ENCODE measurements at regions not wholly inside any gene's neighbourhood (a gene's known extent, or its start where the extent isn't known, plus 50 kb on each side); places are given as distances from the start of the nearest gene placed in this dataset.

DNA sequence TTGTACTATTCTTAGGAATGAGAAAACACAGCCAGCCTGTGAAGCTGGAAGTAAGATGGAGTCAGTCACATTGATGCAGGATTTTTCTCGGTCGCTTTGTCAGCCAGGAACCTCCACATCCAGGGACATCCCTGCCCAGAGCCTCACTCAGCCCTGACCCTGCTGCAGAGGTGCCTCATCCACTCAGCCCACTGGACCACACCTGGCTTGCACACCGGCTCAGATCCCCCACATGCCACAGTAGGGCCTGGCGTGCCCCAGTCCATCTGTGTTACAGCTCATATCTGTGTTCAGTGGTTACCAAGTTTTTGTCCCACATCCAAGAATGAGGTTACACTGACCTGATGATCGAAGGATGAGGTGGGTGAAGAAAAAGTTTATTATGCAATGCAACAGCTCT, 1315.4 kb downstream of the SLITRK1 start:
- TF ChIP-seq, protein P1, sequence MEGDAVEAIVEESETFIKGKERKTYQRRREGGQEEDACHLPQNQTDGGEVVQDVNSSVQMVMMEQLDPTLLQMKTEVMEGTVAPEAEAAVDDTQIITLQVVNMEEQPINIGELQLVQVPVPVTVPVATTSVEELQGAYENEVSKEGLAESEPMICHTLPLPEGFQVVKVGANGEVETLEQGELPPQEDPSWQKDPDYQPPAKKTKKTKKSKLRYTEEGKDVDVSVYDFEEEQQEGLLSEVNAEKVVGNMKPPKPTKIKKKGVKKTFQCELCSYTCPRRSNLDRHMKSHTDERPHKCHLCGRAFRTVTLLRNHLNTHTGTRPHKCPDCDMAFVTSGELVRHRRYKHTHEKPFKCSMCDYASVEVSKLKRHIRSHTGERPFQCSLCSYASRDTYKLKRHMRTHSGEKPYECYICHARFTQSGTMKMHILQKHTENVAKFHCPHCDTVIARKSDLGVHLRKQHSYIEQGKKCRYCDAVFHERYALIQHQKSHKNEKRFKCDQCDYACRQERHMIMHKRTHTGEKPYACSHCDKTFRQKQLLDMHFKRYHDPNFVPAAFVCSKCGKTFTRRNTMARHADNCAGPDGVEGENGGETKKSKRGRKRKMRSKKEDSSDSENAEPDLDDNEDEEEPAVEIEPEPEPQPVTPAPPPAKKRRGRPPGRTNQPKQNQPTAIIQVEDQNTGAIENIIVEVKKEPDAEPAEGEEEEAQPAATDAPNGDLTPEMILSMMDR (IDR thresholded peaks at IDR 0.05), result no peak
- no peak for TF ChIP-seq POLR2A (IDR thresholded peaks at IDR 0.05)
